GM19240 (cell line): ENCODE measurements at regions not wholly inside any gene's neighbourhood (a gene's known extent, or its start where the extent isn't known, plus 50 kb on each side); places are given as distances from the start of the nearest gene placed in this dataset.
"Not testable (repeated sequence)": the region's sequence is repeated elsewhere in the genome, so short reads cannot be mapped to it uniquely, and the experiment has no call there.

ENCODE experiments used
- DNase-seq: peaks from one replicate; pipeline ENCODE4 v3.0.0; 2011; ENCODE audit warnings: low spot score; ENCODE audit not compliant: insufficient read length

DNA sequence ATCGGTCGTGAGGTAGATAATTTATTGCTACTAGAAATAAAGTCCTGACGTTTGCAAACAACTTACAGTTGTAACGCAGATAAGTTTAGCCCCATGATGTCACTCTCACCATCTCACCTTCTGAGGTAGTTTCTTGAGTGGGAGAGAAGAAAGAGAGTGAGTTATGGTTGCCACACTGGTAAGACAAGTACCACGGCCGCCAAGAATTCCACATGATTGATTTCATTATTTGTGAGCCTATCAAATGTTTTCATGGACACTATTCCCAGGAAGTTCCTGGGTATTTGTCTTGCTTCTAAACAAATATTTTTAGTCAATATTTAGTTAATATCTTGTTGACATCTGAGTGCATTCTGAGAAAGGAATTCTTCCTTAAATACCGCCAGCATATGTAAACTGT is 339.4 kb upstream of the KIAA1217 start:
- DNase-seq = no peak

DNA sequence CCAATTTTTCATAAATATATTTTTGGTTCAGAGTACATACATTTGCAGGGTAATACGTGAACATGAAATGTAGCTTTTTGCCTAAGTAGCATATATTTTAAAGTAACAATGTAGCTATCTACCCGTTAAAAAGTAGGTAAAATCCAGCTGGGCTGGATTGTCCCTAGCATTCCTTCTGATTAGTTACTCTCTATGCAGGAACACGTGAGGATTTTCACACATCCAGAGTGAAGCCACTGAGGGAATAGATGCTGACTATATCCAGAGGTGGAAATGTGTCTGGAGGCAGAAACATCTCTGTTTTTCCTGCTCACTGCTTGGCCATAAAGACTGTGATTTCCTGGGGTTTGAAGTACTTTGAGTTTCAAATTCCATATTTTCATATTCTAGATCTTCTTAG is 338.9 kb upstream of the KIAA1217 start:
- no peak for DNase-seq

DNA sequence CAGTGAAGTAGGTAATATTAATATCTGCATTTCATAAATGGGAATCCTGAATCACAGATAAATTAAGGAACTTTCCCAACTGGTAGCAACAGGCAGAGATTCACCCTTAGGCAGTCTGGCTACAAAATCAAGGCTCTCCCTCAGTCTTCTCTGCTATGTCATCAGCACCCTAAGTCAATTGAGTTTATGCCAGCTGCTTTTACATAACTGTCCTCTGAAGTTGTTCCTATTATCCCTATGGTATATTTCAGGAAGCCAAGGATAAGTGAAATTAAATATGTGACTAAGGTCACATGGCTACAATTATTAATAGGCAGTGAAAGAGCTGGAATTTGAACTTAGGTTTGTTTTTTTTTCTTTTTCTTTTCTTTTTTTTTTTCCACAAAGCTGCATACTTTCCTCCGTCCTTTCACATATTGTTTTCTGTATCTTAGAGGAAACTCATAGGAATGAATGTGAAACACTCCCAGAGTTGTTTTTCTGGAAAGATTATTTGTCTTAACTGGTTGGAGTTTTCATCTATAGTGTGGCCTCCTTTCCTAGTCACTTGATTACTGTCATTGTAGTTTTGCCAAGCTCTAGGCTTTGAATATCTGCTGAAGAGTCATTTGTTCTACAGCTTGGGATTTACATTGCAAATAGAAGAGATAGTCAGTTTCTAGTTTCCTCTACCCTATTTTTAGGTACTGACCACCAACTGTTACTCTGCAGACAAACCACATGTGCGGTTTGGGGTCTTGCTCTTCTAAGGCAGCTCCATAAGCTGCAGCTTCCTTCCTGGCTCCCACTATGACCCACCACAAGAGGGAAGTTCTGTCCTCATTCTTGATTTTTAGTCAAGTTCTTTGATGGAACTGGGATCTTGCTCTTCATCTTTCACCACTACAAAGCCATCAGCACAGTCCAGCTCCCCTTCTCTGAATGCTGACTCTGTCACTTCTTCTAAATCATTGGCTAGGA is 338.0 kb upstream of the KIAA1217 start:
- no peak for DNase-seq

DNA sequence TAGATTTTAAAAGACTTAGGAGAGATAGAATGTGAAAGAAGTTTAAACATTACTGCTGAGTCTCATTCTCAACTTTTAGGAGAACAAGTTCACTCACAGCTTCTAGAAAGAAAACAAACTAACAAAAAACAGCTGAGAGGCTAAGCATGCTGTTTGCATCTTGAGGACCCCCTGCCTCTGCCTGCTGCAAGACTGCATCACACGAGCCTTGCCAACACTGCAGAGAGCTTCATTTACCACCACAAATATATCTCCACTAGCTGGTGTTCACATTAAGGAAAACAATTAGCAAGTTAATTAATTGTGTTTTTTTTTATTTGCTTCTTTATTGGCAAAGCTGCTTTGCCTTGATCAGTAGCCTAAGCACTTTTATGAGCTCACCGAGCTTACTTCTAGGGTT is 336.6 kb upstream of the KIAA1217 start:
- DNase-seq = no peak

DNA sequence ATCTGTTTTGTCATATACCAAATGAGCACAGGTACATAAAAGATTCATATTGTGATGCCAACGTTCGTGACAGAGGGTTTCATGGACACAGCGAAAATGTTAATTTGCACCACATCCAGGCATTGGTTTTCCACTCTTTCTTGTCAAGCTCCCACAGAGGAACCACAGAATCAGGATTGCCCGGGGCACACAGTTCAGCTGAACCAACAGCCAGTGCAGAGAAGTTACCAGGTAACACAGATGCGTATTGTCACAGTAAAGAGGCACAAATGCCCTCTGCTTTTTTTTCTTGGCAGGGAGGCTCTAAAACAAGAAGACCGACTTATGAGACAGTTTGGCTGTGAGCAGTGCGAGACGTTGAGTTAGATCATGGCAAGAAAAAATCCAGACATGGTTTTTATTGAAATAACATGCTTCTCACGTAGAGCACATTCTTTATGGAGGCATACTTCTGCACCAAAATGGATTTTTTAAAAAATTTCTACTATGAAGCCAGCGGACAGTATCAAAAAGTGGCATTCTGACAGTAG is 331.1 kb upstream of the KIAA1217 start:
- DNase-seq = no peak

DNA sequence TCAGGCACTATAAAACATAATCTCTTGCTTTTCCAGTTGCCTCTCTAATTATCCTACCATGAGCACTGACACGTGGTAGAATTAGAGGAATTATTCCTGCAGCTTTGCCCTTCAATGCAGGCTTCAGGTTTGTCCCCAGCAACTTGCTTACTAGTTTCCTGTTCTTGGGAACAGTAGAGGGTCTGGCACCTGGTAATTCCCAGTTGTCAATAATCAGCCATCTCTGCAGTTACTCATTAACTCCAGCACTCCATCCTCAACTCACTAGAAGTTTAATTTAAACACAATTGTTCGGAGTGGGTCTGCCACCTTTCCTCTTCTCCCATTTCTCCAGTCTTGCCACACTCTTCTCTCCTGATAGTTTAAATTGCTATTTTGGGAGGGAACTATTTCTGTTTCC is 324.3 kb upstream of the KIAA1217 start:
- no peak for DNase-seq

DNA sequence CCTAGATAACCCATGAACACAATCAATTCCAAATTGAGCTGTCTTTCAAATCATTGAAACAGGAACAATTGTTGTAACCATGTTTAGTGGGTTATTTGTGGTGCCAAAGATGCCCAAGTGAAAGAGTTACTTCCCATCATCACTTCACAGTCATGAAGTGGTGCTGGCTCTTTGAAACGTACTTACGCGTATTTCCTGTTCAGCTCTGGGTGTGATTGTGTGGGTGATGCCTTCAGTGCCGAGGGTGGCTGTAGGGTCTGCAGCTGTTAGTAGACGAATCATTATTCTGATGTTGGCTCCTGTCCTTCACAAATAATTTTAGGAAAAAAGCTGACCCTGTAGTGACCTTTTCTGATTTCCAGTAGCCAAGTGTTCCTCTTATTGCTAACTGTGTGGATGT is 323.1 kb upstream of the KIAA1217 start:
- no peak for DNase-seq

DNA sequence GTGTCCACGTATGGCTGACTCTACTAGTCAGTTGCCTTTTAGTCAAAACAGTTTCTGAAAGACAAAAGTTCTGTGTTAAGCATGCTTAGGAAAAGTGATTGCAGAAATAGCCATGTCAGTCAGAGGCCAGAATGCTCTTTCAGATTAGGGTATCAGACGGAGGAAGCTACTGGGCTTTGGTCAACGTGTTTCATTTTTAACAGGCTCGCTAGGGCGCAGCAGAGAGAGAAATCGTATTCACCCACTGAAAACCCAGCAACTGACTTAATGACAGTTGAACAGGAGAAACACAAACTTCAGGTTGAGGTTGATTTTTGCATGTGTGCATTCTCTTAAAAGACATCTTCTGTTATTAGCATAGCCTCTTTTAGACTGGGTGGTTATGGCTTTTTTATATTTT is 322.6 kb upstream of the KIAA1217 start:
- DNase-seq = no peak

DNA sequence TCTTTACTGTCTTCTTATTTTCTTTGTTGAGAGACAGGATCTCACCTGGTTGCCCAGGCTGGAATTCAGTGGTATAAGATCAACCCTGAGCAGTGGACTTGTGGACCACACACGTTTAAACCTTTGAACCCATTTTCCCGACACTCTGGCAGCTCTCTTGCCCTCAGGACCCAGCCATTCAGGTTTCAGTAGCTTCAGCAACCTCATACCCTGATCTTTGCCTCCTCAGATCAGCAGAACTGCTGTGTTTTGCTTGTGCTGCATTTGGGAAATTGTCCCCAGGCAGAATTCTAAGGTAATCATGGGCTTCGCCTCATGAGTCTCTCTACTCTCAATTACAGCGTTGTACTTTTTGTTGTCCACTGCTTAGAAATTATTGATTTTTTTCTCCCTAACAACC is 317.6 kb upstream of the KIAA1217 start:
- DNase-seq = no peak

DNA sequence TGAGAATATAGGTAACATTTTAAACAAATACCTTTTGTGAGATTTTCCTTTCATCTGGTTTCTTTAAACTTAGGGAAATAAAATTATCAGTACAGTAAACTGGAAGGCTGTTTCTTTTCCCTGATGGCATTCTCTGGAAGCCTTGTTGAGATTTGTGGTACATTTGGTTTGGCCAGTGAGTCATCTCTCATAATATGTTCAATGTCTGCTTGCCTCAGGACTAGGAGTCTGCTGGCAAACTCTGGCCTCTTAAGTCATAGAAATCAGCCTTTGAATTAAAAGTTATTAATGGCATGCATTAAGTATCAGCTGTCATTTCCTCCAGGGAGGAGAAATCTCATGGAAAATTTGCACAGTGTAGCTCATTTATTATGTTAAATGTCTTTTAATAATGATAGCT is 316.6 kb upstream of the KIAA1217 start:
- no peak for DNase-seq

DNA sequence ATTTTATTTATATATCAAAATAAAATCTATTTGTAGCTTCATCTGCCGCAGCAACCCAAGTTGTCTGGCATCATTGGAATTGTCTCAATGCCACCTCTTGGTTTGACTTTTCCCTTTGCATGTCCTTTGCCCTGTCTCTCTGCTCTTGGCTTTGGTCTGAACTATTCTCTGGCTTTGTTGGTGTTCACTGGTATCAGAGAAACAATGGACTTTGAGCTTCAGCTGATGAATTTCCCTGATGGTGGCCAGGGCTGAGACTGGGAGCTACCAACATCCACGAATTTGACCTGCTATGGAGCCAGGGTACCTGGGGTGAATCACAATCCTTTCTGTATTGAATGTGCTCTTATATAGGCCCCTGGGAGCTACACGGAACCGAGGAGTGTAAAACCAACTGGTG is 311.7 kb upstream of the KIAA1217 start:
- DNase-seq = no peak

DNA sequence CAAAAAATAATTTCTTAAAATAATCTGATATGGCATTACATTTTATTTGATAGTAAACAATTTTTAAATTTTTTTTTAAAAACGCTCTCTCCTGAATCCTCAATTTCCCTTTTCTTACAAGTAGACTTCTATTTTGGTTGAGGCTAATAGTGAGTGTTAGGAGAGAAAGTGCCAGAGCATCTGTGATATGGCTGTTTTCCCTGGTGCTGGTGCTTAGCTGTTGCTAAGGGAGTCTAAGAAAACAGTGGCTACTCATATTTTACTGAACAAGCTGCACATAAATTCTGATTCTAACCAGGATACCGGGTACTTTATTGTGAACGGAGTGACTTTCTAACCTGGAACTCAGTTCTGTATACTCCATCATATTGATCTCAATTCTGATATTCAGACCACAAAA is 311.1 kb upstream of the KIAA1217 start:
- no peak for DNase-seq

DNA sequence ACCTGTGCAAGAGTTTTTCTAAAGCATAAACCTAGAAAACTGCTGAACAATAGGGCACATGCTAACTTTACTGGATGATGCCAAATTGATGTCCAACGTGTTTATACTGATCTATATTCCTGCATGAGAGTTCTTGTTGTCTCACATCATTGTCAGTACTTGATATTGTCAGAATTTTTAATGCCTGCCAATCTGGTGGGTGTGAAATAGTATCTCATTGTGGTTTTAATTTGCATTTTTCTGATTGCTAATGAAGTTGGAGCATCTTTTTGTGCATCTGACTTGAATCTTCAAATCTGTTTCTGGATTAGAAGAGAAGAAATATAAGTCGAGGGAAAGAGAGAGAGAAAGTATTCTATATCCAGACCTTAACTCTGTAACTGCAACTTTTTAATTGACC is 309.8 kb upstream of the KIAA1217 start:
- no peak for DNase-seq

DNA sequence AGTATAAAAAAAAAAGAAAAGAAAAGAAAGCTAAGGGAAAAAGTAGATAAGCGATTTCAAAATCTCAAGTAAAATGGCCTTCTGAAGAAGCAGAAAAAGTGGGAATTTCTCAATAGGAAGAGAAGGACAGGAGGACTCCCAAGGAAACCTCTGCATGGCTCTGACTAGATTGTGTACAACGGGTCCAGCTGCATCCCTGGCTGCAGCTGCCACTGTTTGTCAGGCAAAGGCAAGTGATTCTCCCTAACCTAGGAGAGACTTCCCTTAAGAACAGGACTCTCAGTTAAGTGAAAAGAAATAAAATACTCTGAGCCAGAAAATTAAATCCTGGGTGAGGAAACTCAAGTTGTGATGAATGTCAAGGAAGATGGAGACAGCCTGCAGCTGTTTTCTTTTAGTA is 298.6 kb upstream of the KIAA1217 start:
- no peak for DNase-seq

DNA sequence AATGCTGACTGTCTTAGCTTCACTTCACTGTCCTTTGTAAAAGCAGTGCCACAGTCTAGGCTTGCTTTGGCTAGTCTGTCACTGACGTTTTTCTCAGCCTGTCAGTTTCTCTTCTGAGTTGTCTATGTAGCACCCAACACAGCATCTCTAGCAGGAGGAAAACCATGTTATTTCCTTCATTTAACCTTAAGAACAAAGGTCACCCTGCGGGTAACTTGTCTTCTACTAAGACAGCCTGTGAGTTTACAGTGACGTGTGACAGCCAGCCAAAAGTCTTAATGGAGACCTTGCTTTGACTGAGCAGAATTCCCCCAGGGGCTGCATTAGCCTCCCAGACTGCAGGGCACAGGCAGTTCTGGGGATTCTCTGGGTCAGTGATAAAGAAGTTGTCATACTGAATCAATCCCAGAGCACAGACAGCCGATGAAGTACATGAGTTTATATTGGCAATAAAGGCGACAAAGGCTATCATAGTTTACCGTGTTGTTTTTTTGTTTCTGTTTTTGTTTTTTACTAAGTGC is 296.0 kb upstream of the KIAA1217 start:
- no peak for DNase-seq

DNA sequence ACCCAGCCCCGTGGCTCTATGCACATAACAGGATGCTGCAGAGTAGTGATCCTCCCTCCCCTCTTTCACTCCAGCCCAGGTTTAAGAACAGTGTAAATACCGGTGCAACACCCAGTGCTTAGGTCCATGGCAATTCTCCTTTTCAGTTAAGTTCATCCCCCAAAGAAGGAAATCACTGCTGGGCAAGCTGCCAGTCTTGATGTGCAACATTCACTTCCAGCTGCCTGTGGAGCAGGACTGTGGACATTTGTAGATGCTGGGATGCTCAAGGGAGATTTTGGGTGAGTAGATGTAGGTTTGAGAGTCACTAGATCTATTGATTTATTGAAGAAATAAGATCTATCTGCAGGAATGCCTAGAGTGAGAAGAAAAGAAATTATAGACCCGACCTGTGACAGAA is 294.3 kb upstream of the KIAA1217 start:
- no peak for DNase-seq

DNA sequence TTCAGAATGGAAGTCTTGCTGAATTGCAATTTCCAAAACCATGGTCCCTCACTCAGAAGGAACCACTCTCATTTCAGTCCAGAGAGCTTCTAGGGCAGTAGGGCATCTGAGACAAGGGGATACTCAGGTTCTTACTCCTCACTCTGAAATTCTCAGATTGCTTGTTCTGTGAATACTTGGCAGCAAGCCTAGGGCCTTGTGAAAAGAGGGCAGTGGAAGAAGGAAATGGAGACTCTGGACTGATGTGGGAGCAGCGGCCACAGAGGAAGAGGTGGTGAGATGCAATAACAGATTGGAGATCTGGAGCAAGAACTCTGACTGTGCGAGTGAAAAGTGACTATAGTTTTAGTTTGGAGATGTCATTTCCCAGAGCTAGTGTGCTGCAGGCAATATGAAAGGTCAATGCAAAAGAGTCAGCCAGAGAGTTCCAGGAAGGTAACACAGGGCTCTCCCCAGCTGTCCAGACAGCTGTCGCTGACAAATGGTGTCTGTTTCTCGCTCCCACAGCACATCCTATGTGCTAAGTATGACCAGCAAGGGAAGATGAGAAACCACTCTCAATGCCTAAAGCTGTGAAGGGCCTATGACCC is 291.6 kb upstream of the KIAA1217 start:
- DNase-seq = no peak

DNA sequence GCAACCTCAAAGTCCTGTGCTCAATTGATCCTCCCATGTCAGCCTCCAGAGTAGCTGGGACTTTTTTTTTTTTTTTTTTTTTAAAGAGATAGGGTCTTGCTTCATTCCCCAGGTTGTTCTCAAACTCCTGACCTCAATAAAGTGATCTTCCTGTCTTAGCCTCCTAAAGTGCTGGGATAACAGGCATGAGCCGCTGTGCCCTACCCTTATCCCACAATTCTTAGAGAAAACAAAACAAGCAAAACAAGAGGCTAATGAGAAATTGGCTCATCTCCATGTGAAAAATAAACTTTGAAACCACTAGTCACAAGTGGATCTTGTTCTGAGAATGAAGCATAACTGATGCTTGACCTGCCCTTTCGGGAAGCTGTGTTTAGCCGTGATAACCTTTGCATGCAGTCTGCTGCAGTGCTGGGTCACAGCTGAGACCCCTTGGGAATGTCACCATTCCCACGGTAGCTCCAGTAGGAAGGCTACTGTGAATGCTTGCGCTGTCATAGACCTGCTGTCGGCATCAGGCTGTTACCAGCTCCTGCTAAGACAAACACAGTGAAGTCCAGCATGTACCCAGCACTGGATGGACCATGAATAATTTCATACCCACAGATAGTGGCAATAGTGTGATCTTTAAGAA is 290.7 kb upstream of the KIAA1217 start:
- DNase-seq = no peak

DNA sequence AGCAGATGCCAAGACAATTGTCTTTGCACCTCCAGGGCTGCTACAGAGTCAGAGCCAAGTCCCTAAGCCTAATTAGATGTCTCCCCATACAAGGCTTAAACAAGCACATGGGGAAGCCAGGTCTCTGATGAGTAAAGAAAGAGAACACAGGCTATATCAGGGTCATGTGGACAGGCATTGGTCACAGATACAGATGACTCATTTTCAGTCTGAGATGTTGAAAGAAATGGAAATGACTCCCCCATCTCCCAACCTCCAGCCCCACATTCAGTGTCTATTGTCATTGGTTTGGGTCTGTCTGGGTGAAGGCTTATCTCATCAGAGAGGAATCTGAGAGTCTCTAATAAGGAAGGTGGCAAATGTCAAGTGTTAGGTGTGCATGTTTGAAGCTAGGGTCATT is 290.1 kb upstream of the KIAA1217 start:
- DNase-seq = no peak

DNA sequence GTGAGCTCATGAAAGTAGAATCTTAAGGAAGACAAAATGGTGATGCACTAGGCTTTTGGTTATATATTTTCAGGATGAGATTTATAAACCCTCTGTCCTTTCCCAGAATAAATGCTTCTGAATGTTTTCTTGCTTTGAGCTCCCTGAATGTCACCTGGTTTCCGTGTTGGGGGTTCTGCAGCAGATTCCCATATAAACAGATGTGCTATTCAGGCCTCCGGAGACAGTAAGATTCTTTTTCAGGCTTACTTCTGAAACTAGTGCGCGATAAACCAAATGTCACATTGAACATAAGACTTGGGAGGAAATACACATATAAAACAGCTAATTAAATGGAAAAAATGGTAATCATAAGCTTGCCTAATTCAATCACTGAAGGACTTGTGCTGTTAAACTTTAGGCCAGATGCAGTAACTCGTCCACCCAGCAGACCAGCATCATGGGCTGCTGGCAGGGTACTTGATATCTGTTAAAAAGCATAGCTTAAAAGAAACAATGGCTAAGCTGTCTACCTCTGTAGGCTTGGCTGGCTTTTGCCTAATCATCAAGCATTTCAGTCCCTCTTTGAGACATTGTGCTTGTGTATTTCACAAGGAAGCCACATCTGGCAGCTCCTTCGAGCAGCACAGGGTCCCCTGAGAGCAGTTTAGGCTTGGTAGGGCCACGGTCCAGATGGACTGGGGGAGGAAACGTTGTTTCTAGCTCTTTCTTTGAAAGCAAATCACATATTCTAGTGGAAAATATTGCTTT is 281.2 kb upstream of the KIAA1217 start:
- no peak for DNase-seq

DNA sequence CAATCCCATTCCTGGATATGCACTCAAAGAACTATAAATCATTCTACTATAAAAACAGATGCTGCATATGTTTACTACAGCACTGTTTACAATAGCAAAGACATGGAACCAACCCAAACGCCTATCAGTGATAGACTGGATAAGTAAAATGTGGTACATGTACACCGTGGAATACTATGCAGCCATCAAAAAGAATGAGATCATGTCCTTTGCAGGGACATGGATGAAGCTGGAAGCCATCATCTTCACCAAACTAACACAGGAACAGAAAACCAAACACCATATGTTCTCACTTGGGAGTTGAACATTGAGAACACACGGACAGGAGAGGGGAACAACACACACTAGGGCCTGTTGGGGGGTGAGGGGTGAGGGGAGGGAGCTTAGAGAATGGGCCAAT is 274.9 kb upstream of the KIAA1217 start:
- DNase-seq = not testable (repeated sequence)
